Endothelial cell of umbilical vein (primary cell): ENCODE measurements at regions not wholly inside any gene's neighbourhood (a gene's known extent, or its start where the extent isn't known, plus 50 kb on each side); places are given as distances from the start of the nearest gene placed in this dataset.

ENCODE experiments used
- EZH2 ChIP-seq: IDR thresholded peaks from 2 replicates; pipeline ENCODE4 v1.6.1; 2012; ENCODE audit warnings: borderline replicate concordance, low read depth, mild to moderate bottlenecking, moderate library complexity, low read length, inconsistent platforms; ENCODE audit not compliant: severe bottlenecking
- POLR2A ChIP-seq: IDR thresholded peaks from 2 replicates; pipeline ENCODE4 v1.6.1; 2012; ENCODE audit warnings: low read depth, mild to moderate bottlenecking, control low read depth, low read length
- POLR2AphosphoS5 ChIP-seq: IDR thresholded peaks from 2 replicates; pipeline ENCODE4 v1.6.1; 2012; ENCODE audit warnings: low read depth, mild to moderate bottlenecking, control low read depth, low read length, moderate library complexity; ENCODE audit not compliant: insufficient read depth
- TF ChIP-seq, protein P1 (sequence below): IDR thresholded peaks from 2 replicates; pipeline ENCODE4 v1.6.1; 2011; ENCODE audit not compliant: insufficient read depth, insufficient read length
- TF ChIP-seq, protein P2 (sequence below), 2 donors: IDR thresholded peaks; 1 replicate in 1 of 2; 2 replicates in 1 of 2; pipeline ENCODE4 v1.5.1; 2011; ENCODE audit warnings: low read length in 2 of 2, mild to moderate bottlenecking in 2 of 2, moderate library complexity in 2 of 2, control low read depth in 1 of 2, inconsistent platforms in 1 of 2, low read depth in 1 of 2; ENCODE audit not compliant: insufficient read depth in 1 of 2; ENCODE audit errors: extremely low read depth in 1 of 2

DNA sequence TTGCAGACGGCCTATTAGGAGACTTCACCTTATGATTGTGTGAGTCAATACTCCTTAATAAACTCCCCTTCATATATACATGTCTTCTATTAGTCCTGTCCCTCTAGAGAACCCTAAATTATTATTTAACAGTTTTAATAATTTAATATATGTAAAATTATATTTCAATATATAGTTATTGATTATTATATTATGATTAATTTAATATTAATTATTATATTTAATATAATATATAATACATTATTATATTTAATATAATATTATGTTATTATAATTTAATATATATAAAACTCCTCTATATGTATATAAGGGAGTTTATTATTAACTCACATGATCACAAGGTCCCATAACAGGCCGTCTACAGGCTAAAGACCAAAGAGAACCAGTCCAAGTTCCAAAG is 533.2 kb downstream of the ARAP2 start:
- no peak for TF ChIP-seq EZH2
- TF ChIP-seq, protein P1, sequence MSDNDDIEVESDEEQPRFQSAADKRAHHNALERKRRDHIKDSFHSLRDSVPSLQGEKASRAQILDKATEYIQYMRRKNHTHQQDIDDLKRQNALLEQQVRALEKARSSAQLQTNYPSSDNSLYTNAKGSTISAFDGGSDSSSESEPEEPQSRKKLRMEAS: no peak
- TF ChIP-seq POLR2AphosphoS5: no peak
- TF ChIP-seq, protein P2, sequence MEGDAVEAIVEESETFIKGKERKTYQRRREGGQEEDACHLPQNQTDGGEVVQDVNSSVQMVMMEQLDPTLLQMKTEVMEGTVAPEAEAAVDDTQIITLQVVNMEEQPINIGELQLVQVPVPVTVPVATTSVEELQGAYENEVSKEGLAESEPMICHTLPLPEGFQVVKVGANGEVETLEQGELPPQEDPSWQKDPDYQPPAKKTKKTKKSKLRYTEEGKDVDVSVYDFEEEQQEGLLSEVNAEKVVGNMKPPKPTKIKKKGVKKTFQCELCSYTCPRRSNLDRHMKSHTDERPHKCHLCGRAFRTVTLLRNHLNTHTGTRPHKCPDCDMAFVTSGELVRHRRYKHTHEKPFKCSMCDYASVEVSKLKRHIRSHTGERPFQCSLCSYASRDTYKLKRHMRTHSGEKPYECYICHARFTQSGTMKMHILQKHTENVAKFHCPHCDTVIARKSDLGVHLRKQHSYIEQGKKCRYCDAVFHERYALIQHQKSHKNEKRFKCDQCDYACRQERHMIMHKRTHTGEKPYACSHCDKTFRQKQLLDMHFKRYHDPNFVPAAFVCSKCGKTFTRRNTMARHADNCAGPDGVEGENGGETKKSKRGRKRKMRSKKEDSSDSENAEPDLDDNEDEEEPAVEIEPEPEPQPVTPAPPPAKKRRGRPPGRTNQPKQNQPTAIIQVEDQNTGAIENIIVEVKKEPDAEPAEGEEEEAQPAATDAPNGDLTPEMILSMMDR (IDR thresholded peaks at IDR 0.05; ENCODE audit: extremely low read depth in 1 of 2, insufficient read depth in 1 of 2, low read depth in 1 of 2, low read length in 2 of 2): no peak
- TF ChIP-seq POLR2A: no peak
